SK-N-DZ (cell line): ENCODE measurements at regions not wholly inside any gene's neighbourhood (a gene's known extent, or its start where the extent isn't known, plus 50 kb on each side); places are given as distances from the start of the nearest gene placed in this dataset.
"Not testable (repeated sequence)": the region's sequence is repeated elsewhere in the genome, so short reads cannot be mapped to it uniquely, and the experiment has no call there.

Source experiments
- DNase-seq: peaks from one replicate; pipeline ENCODE4 v3.0.0-alpha.2; 2015; ENCODE audit warnings: low spot score

GRCh38 chrX:63581906-63582305 lies 203.1 kb downstream of the ARHGEF9 start:
- no peak for DNase-seq

- no peak for DNase-seq
Observed at GRCh38 chrX:63581398-63581797, 203.6 kb downstream of the ARHGEF9 start.

- no peak for DNase-seq
Observed at GRCh38 chrX:63576533-63576932, 208.5 kb downstream of the ARHGEF9 start.

- not testable (repeated sequence) for DNase-seq
Observed at GRCh38 chrX:63575700-63576099, 209.3 kb downstream of the ARHGEF9 start.

- no peak for DNase-seq
Observed at GRCh38 chrX:63566856-63567255, 215.7 kb upstream of the SPIN4 start.

GRCh38 chrX:63561425-63561824 lies 210.3 kb upstream of the SPIN4 start:
- peak; percentile 6 for DNase-seq

- peak; percentile 84 for DNase-seq
Observed at GRCh38 chrX:63560601-63561218, 209.6 kb upstream of the SPIN4 start.

GRCh38 chrX:63551856-63552255 lies 200.7 kb upstream of the SPIN4 start:
- DNase-seq: no peak

- DNase-seq: no peak
Observed at GRCh38 chrX:63530654-63531053, 179.5 kb upstream of the SPIN4 start.

- DNase-seq: no peak
Observed at GRCh38 chrX:63529961-63530360, 178.8 kb upstream of the SPIN4 start.

GRCh38 chrX:63526863-63527262 lies 175.7 kb upstream of the SPIN4 start:
- DNase-seq: no peak

- DNase-seq: no peak
Observed at GRCh38 chrX:63525491-63525890, 174.4 kb upstream of the SPIN4 start.

GRCh38 chrX:63519368-63519767 lies 168.2 kb upstream of the SPIN4 start:
- not testable (repeated sequence) for DNase-seq

GRCh38 chrX:63514569-63515080 lies 163.5 kb upstream of the SPIN4 start:
- DNase-seq: no peak

- no peak for DNase-seq
Observed at GRCh38 chrX:63513825-63514568, 162.9 kb upstream of the SPIN4 start.

GRCh38 chrX:63511361-63511760 lies 160.2 kb upstream of the SPIN4 start:
- no peak for DNase-seq

GRCh38 chrX:63508668-63509067 lies 157.5 kb upstream of the SPIN4 start:
- DNase-seq: no peak

- DNase-seq: peak; percentile 6
Observed at GRCh38 chrX:63506320-63506719, 155.2 kb upstream of the SPIN4 start.

- no peak for DNase-seq
Observed at GRCh38 chrX:63503541-63503940, 152.4 kb upstream of the SPIN4 start.

GRCh38 chrX:63488546-63489373 lies 137.6 kb upstream of the SPIN4 start:
- DNase-seq: no peak

- no peak for DNase-seq
Observed at GRCh38 chrX:63475200-63475599, 124.1 kb upstream of the SPIN4 start.

- no peak for DNase-seq
Observed at GRCh38 chrX:63471004-63471403, 119.9 kb upstream of the SPIN4 start.
